Thymus (tissue), 11 donors: ENCODE measurements at regions not wholly inside any gene's neighbourhood (a gene's known extent, or its start where the extent isn't known, plus 50 kb on each side); places are given as distances from the start of the nearest gene placed in this dataset.
A peak's percentile ranks its signal among the peaks of the same experiment; 100 is the strongest.

Experiments used
- DNase-seq, 9 donors: peaks; one replicate each; pipeline ENCODE4 v3.0.0-alpha.2; 2013; ENCODE audit warnings: low spot score in 9 of 9, low read depth in 6 of 9, missing footprints in 1 of 9
- H3K27ac ChIP-seq, 2 donors: one replicate each; pipeline ENCODE4 v1.5.1; 2013; ENCODE audit warnings: control low read depth in 1 of 2, low read depth in 1 of 2, low read length in 1 of 2, mild to moderate bottlenecking in 1 of 2, moderate library complexity in 1 of 2
- H3K27me3 ChIP-seq, 2 donors: one replicate each; pipeline ENCODE4 v1.5.1; 2013; ENCODE audit warnings: low read length in 1 of 2; ENCODE audit not compliant: control insufficient read depth in 2 of 2, insufficient read depth in 1 of 2
- H3K36me3 ChIP-seq, 2 donors: one replicate each; pipeline ENCODE4 v1.5.1; 2013; ENCODE audit warnings: low read length in 1 of 2, mild to moderate bottlenecking in 1 of 2, moderate library complexity in 1 of 2; ENCODE audit not compliant: control insufficient read depth in 2 of 2, insufficient read depth in 2 of 2
- H3K4me1 ChIP-seq, 2 donors: one replicate each; pipeline ENCODE4 v1.5.1; 2013; ENCODE audit warnings: low read length in 2 of 2; ENCODE audit not compliant: control insufficient read depth in 2 of 2, insufficient read depth in 2 of 2
- H3K4me3 ChIP-seq, 2 donors: one replicate each; pipeline ENCODE4 v1.5.1; 2013; ENCODE audit warnings: low read length in 2 of 2, control low read depth in 1 of 2, mild to moderate bottlenecking in 1 of 2
- H3K9me3 ChIP-seq, 2 donors: one replicate each; pipeline ENCODE4 v1.5.1; 2013; ENCODE audit warnings: low read length in 1 of 2, mild to moderate bottlenecking in 1 of 2; ENCODE audit not compliant: control insufficient read depth in 2 of 2, insufficient read depth in 1 of 2
- WGBS: extraction: QIAGEN DNeasy Blood & Tissue Kit; methylation state at CpG from one replicate; pipeline ENCODE4 v1.1.7; 2013; 5-methylcytosine and 5-hydroxymethylcytosine counted together
- donor health status: healthy.

GRCh38 chr9:82535432-82535998, 527.4 kb downstream of the RASEF start:
- Histone ChIP-seq H3K9me3 (no peaks in the 10 kb centered on the region), H3K27me3 (no peaks in the 10 kb centered on the region), H3K27ac (no peak overlapping the region), H3K36me3 (no peaks in the 10 kb centered on the region), H3K4me1 (no peaks in the 10 kb centered on the region), H3K4me3 (no peak overlapping the region)
- DNase-seq, result peak in 1 of 9 donors; percentile 2
- WGBS, result 7% methylated on average over 2 of the region's 2 CpGs

- Histone ChIP-seq H3K4me3 (no peak overlapping the region), H3K27me3 (no peaks in the 10 kb centered on the region), H3K36me3 (no peaks in the 10 kb centered on the region), H3K9me3 (no peaks in the 10 kb centered on the region), H3K4me1 (no peaks in the 10 kb centered on the region), H3K27ac (no peak overlapping the region)
- 94% methylated on average over 1 of the region's 1 CpG for WGBS
- no peak for DNase-seq
Observed at GRCh38 chr9:82538634-82539033, 524.3 kb downstream of the RASEF start.

GRCh38 chr9:82539146-82539545, 523.8 kb downstream of the RASEF start:
- WGBS, result 96% methylated on average over 2 of the region's 2 CpGs
- H3K27ac ChIP-seq, result peak overlapping the region in 1 of 2 donors; percentile 18

GRCh38 chr9:82539856-82540579, 522.9 kb downstream of the RASEF start:
- no peak overlapping the region for H3K27ac ChIP-seq
- DNase-seq, result no peak
- H3K4me3 ChIP-seq, result no peak overlapping the region
- no peaks in the 10 kb centered on the region for H3K4me1 ChIP-seq
- H3K36me3 ChIP-seq, result no peaks in the 10 kb centered on the region
- H3K9me3 ChIP-seq, result no peaks in the 10 kb centered on the region
- WGBS, result 95% methylated on average over 2 of the region's 2 CpGs
- no peaks in the 10 kb centered on the region for H3K27me3 ChIP-seq

More at GRCh38 chr9:82539146-82539545, 523.8 kb downstream of the RASEF start:
- Histone ChIP-seq H3K4me1 (no peaks in the 10 kb centered on the region), H3K9me3 (no peaks in the 10 kb centered on the region), H3K36me3 (no peaks in the 10 kb centered on the region), H3K27me3 (no peaks in the 10 kb centered on the region), H3K4me3 (no peak overlapping the region)
- DNase-seq, result no peak

- H3K27me3 ChIP-seq, result no peaks in the 10 kb centered on the region
- H3K4me3 ChIP-seq, result no peak overlapping the region
- no peak for DNase-seq
- H3K4me1 ChIP-seq, result no peaks in the 10 kb centered on the region
- no peak overlapping the region for H3K27ac ChIP-seq
- H3K36me3 ChIP-seq, result no peaks in the 10 kb centered on the region
- H3K9me3 ChIP-seq, result no peaks in the 10 kb centered on the region
Observed at GRCh38 chr9:82543726-82544125, 519.2 kb downstream of the RASEF start.

GRCh38 chr9:82546136-82546535, 516.8 kb downstream of the RASEF start:
- Histone ChIP-seq H3K27me3 (no peaks in the 10 kb centered on the region), H3K27ac (no peak overlapping the region), H3K4me3 (no peak overlapping the region), H3K9me3 (no peaks in the 10 kb centered on the region), H3K4me1 (no peaks in the 10 kb centered on the region), H3K36me3 (no peaks in the 10 kb centered on the region)
- DNase-seq, result no peak

- Histone ChIP-seq H3K4me1 (no peaks in the 10 kb centered on the region), H3K27me3 (no peaks in the 10 kb centered on the region), H3K4me3 (no peak overlapping the region), H3K27ac (no peak overlapping the region), H3K36me3 (no peaks in the 10 kb centered on the region), H3K9me3 (no peaks in the 10 kb centered on the region)
- whole genome bisulfite sequencing, result 96% methylated on average over 1 of the region's 1 CpG
- no peak for DNase-seq
Observed at GRCh38 chr9:82547995-82548394, 514.9 kb downstream of the RASEF start.

- WGBS, result 67% methylated on average over 3 of the region's 3 CpGs
- Histone ChIP-seq H3K4me1 (no peaks in the 10 kb centered on the region), H3K27me3 (no peaks in the 10 kb centered on the region), H3K36me3 (no peaks in the 10 kb centered on the region), H3K4me3 (no peak overlapping the region), H3K9me3 (no peaks in the 10 kb centered on the region), H3K27ac (no peak overlapping the region)
- no peak for DNase-seq
Observed at GRCh38 chr9:82549174-82549821, 513.6 kb downstream of the RASEF start.

GRCh38 chr9:82552784-82553183, 510.2 kb downstream of the RASEF start:
- no peak for DNase-seq
- no peaks in the 10 kb centered on the region for H3K9me3 ChIP-seq
- H3K27ac ChIP-seq, result no peak overlapping the region
- 92% methylated on average over 2 of the region's 2 CpGs for WGBS
- H3K36me3 ChIP-seq, result no peaks in the 10 kb centered on the region
- H3K4me3 ChIP-seq, result no peak overlapping the region
- no peaks in the 10 kb centered on the region for H3K27me3 ChIP-seq
- H3K4me1 ChIP-seq, result no peaks in the 10 kb centered on the region
